ENCODE measurements at regions not wholly inside any gene's neighbourhood (a gene's known extent, or its start where the extent isn't known, plus 50 kb on each side); places are given as distances from the start of the nearest gene placed in this dataset.

- Histone ChIP-seq H3K4me1 (ENCODE audit: control insufficient read depth, insufficient read depth, low read length) (no peaks in the 10 kb centered on the region), H3K36me3 (ENCODE audit: control insufficient read depth, insufficient read depth, low read length) (no peaks in the 10 kb centered on the region), H3K27ac (ENCODE audit: low read length) (no peak overlapping the region), H3K9me3 (ENCODE audit: control insufficient read depth, insufficient read depth, low read length) (no peaks in the 10 kb centered on the region), H3K4me3 (ENCODE audit: low read length) (no peak overlapping the region), H3K27me3 (ENCODE audit: control insufficient read depth, insufficient read depth, low read length) (no peaks in the 10 kb centered on the region)
- no peak for ATAC-seq
- Mint-ChIP-seq H3K9me3 (peaks cover 0 to 2% of the 10 kb centered on the region in 2 donors), H3K4me3 (no peak overlapping the region), H3K27me3 (ENCODE audit: low read depth in 2 of 2) (peaks cover 0 to 3% of the 10 kb centered on the region in 2 donors), H3K36me3 (no peaks in the 10 kb centered on the region), H3K4me1 (no peaks in the 10 kb centered on the region), H3K27ac (no peak overlapping the region)
- DNase-seq: no peak
- intact Hi-C loops (cut with micrococcal nuclease): no loop called here
- 92% methylated on average over 3 of the region's 4 CpGs for WGBS (ENCODE audit: insufficient coverage)
- TF ChIP-seq, protein P1, sequence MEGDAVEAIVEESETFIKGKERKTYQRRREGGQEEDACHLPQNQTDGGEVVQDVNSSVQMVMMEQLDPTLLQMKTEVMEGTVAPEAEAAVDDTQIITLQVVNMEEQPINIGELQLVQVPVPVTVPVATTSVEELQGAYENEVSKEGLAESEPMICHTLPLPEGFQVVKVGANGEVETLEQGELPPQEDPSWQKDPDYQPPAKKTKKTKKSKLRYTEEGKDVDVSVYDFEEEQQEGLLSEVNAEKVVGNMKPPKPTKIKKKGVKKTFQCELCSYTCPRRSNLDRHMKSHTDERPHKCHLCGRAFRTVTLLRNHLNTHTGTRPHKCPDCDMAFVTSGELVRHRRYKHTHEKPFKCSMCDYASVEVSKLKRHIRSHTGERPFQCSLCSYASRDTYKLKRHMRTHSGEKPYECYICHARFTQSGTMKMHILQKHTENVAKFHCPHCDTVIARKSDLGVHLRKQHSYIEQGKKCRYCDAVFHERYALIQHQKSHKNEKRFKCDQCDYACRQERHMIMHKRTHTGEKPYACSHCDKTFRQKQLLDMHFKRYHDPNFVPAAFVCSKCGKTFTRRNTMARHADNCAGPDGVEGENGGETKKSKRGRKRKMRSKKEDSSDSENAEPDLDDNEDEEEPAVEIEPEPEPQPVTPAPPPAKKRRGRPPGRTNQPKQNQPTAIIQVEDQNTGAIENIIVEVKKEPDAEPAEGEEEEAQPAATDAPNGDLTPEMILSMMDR (IDR thresholded peaks at IDR 0.05): no peak
Observed at GRCh38 chr12:30569426-30569825, 126.2 kb downstream of the IPO8 start.

DNA sequence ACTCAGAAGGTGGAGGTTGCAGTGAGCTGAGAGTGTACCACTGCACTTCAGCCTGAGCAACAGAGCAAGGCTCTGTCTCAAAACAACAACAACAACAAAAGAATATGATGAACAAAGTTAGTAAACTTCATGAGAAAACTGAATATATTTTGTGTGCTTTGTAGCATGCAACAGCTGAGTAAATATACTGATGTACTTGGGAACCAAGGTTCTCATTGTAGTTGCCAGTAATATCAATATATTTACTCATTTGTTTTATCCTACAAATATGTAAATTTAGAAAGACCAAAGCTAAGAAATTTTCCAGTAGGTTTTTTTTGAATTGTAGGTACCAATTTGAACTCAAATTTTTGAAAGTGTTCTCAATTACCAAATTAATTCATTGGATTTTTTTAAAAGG is 127.2 kb downstream of the IPO8 start:
- DNase-seq (no peak), ATAC-seq (no peak)
- Mint-ChIP-seq H3K4me1 (no peaks in the 10 kb centered on the region), H3K27me3 (ENCODE audit: low read depth in 2 of 2) (peaks cover 0 to 3% of the 10 kb centered on the region in 2 donors), H3K9me3 (peaks cover 0 to 2% of the 10 kb centered on the region in 2 donors), H3K36me3 (no peaks in the 10 kb centered on the region), H3K27ac (no peak overlapping the region), H3K4me3 (no peak overlapping the region)
- no peak overlapping the region for H3K27ac ChIP-seq (ENCODE audit: low read length)
- no peaks in the 10 kb centered on the region for H3K36me3 ChIP-seq (ENCODE audit: control insufficient read depth, insufficient read depth, low read length)
- H3K4me3 ChIP-seq (ENCODE audit: low read length): no peak overlapping the region
- no peaks in the 10 kb centered on the region for H3K9me3 ChIP-seq (ENCODE audit: control insufficient read depth, insufficient read depth, low read length)
- TF ChIP-seq, protein P1 (IDR thresholded peaks at IDR 0.05): no peak
- no peaks in the 10 kb centered on the region for H3K27me3 ChIP-seq (ENCODE audit: control insufficient read depth, insufficient read depth, low read length)
- H3K4me1 ChIP-seq (ENCODE audit: control insufficient read depth, insufficient read depth, low read length): no peaks in the 10 kb centered on the region
- intact Hi-C loops (cut with micrococcal nuclease): no loop called here

DNA sequence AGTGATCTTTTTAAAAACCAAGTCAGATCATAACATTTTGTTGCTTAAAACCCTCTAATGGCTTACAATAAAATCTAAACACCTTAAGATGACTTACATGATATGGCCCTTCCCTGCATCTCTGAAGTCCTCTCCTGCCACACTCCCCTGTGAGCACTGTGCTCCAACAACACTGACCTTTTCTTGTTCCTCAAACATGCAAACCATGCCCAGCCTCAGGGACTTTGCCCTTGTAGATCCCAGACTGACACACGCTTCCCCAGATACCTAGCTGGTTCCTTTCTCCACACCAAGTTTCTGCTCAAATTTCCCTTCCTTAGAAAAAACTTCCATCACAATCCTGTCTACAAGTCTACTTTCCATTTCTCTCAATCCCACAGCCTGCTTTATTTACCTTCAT is 128.6 kb downstream of the IPO8 start:
- Mint-ChIP-seq H3K9me3 (peaks cover 0 to 2% of the 10 kb centered on the region in 2 donors), H3K36me3 (no peaks in the 10 kb centered on the region), H3K27me3 (ENCODE audit: low read depth in 2 of 2) (peaks cover 0 to 3% of the 10 kb centered on the region in 2 donors), H3K4me3 (no peak overlapping the region), H3K4me1 (no peaks in the 10 kb centered on the region), H3K27ac (no peak overlapping the region)
- ATAC-seq: no peak
- Histone ChIP-seq H3K27ac (ENCODE audit: low read length) (no peak overlapping the region), H3K4me3 (ENCODE audit: low read length) (no peak overlapping the region), H3K27me3 (ENCODE audit: control insufficient read depth, insufficient read depth, low read length) (no peaks in the 10 kb centered on the region), H3K9me3 (ENCODE audit: control insufficient read depth, insufficient read depth, low read length) (no peaks in the 10 kb centered on the region), H3K36me3 (ENCODE audit: control insufficient read depth, insufficient read depth, low read length) (no peaks in the 10 kb centered on the region), H3K4me1 (ENCODE audit: control insufficient read depth, insufficient read depth, low read length) (no peaks in the 10 kb centered on the region)
- TF ChIP-seq, protein P1 (IDR thresholded peaks at IDR 0.05): no peak
- WGBS (ENCODE audit: insufficient coverage): 88% methylated on average over 1 of the region's 1 CpG
- intact Hi-C loops (cut with micrococcal nuclease): no loop called here
- no peak for DNase-seq

DNA sequence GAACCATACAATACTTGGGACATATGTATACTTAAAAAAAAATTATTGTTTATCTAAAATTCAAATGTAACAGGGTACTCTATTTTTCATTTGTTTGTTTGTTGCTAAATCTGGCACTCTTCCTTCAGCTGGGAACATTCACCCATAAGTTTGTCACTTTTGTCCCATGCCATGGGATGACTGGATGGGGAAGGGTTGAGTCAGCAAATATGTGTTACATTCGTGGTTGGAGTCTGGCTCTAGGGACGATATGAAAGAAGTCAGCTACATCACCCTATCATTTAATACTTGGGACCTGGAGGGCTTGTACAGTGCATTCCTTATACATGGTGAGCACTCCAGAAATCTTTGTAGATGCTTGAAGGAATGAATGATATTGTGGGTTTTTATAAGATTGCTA is 131.3 kb downstream of the IPO8 start:
- H3K27me3 Mint-ChIP-seq (ENCODE audit: low read depth in 2 of 2): peaks cover 0 to 3% of the 10 kb centered on the region in 2 donors
- TF ChIP-seq, protein P1 (IDR thresholded peaks at IDR 0.05): no peak
- Histone ChIP-seq H3K36me3 (ENCODE audit: control insufficient read depth, insufficient read depth, low read length) (no peaks in the 10 kb centered on the region), H3K27me3 (ENCODE audit: control insufficient read depth, insufficient read depth, low read length) (no peaks in the 10 kb centered on the region), H3K27ac (ENCODE audit: low read length) (no peak overlapping the region), H3K4me3 (ENCODE audit: low read length) (no peak overlapping the region), H3K9me3 (ENCODE audit: control insufficient read depth, insufficient read depth, low read length) (no peaks in the 10 kb centered on the region), H3K4me1 (ENCODE audit: control insufficient read depth, insufficient read depth, low read length) (no peaks in the 10 kb centered on the region)
- H3K4me3 Mint-ChIP-seq: no peak overlapping the region
- intact Hi-C loops (cut with micrococcal nuclease): no loop called here
- H3K9me3 Mint-ChIP-seq: peaks cover 3 to 9% of the 10 kb centered on the region in 2 donors
- no CpG with 5 or more reads among the region's 2 CpGs for WGBS (ENCODE audit: insufficient coverage)
- H3K27ac Mint-ChIP-seq: no peak overlapping the region
- DNase-seq (no peak), ATAC-seq (no peak)
- peaks cover 6% of the 10 kb centered on the region for H3K36me3 Mint-ChIP-seq
- H3K4me1 Mint-ChIP-seq: no peaks in the 10 kb centered on the region

Data from natural killer cell (primary cell).